GM13976 (cell line): ENCODE measurements at regions not wholly inside any gene's neighbourhood (a gene's known extent, or its start where the extent isn't known, plus 50 kb on each side); places are given as distances from the start of the nearest gene placed in this dataset.

ENCODE experiments used
- DNase-seq: peaks from one replicate; pipeline ENCODE4 v3.0.0; 2012; ENCODE audit warnings: low spot score
- CTCF ChIP-seq: IDR thresholded peaks from 2 replicates; pipeline ENCODE4 v1.5.1; 2012; ENCODE audit warnings: borderline replicate concordance, mild to moderate bottlenecking; ENCODE audit not compliant: insufficient read depth; ENCODE audit errors: extremely low read depth, missing control alignments, control extremely low read depth
- in situ Hi-C: fragments of 300-500 bp; cut with MboI; formaldehyde crosslinking; loops from one replicate; pipeline ENCODE4 v1.12.0; 2022; ENCODE audit warnings: low sequenced_read_pairs, mixed read lengths, inconsistent platforms; ENCODE audit not compliant: unreplicated experiment

DNA sequence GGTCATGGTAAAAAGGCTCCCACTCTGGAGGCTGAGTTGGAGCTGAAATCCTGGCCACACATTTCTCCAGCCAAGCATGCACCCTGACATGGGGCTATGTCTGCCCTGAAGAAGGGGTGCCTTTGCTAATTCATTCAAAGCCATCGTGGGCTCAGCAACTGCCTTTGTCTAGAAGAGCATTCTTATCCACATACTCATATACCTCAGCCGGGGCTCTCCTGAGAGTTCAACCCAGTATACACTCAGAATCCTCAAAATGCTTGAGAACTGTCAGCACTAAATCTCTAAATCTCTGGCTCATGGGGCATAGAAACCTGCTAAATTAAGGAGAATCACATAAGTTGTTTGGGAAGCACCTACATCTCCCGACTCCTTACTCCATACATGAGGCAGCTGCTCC lies 89.3 kb downstream of the MRPL32 start:
- in situ Hi-C loops = no loop called here
- no peak for DNase-seq
- TF ChIP-seq CTCF = no peak

- TF ChIP-seq CTCF = no peak
- in situ Hi-C loops = no loop called here
- no peak for DNase-seq
Measured at GRCh38 chr7:43022008-43022407, 89.8 kb downstream of the MRPL32 start.

- in situ Hi-C loops = no loop called here
- TF ChIP-seq CTCF = no peak
- DNase-seq = no peak
Measured at GRCh38 chr7:43033369-43033768, 79.1 kb upstream of the HECW1 start.

DNA sequence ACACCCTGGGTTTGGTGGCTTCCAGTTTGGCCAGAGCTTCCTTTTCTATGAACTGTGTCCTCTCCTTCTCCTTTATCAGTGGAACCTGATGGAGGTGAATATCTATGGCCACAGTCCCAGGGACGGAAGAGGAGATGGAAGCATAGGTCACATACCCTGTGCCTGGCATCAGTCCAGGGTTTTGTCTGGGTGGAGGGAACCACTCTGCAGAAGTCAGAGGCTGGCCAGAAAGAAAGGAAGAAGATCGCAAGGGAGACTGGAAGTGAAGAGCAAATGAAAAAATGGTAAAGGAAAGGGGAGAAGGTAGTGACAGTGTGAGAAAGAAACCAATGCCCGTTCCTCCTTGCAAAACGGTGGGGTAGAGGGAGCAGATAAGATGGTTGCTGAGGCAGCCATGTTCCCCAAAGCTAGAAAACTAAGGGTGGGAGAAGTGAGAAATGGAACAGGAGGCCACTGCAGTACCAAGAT lies 77.9 kb upstream of the HECW1 start:
- in situ Hi-C loops = no loop called here
- no peak for TF ChIP-seq CTCF
- no peak for DNase-seq

GRCh38 chr7:43037531-43037930 lies 74.9 kb upstream of the HECW1 start:
- TF ChIP-seq CTCF = no peak
- in situ Hi-C loops = no loop called here
- DNase-seq = no peak

- no peak for TF ChIP-seq CTCF
- DNase-seq = no peak
- in situ Hi-C loops = no loop called here
Measured at GRCh38 chr7:43038254-43038653, 74.2 kb upstream of the HECW1 start.

DNA sequence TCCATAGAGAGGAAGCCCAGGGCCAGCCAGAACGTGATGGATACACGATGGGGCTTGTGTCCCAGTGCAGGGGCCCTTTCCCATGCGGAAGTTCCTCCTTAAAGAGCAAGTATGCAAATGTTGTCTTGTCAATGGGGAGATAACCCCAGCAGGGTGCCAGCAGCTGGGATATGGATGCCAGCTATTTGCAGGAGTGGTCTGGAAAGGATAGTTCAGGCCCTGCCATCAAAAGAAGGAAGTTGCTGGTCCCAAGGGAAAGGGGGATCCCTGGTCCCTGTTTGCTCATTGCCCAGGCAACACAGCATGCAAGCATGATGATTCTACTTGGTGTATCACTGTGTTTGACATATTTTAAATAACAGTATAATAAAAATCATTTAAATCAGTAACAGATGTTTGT lies 73.1 kb upstream of the HECW1 start:
- in situ Hi-C loops = no loop called here
- TF ChIP-seq CTCF = no peak
- DNase-seq = no peak
